IMR-90 (cell line): ENCODE measurements at regions not wholly inside any gene's neighbourhood (a gene's known extent, or its start where the extent isn't known, plus 50 kb on each side); places are given as distances from the start of the nearest gene placed in this dataset.
A peak's percentile ranks its signal among the peaks of the same experiment; 100 is the strongest.

Source experiments
- ATAC-seq: fragments of 200-7000 bp; cut with Tn5 transposase; 2 replicates; pipeline ENCODE4 v1.9.1; 2020; ENCODE audit warnings: low read depth, mild to moderate bottlenecking, moderate library complexity
- BruUV-seq: library from RNA; stranded (reverse); fragments of 400-500 nt; replicated peaks from 2 replicates; lab custom pipeline; 2021; lab: Mats Ljungman, UMichigan
- CTCF ChIA-PET: fragments of 300-600 bp; formaldehyde crosslinking; extraction: SDS; loops from one replicate; lab custom pipeline; 2021; ENCODE audit warnings: antibody characterized with exemption; lab: Yijun Ruan, JAX
- POLR2A ChIA-PET: fragments of 300-600 bp; sonication (Branson Sonifier 250); formaldehyde crosslinking; loops from one replicate; lab custom pipeline; 2022; ENCODE audit warnings: antibody characterized with exemption; ENCODE audit not compliant: unreplicated experiment; lab: Charles Lee
- DNase-seq: peaks from one replicate; pipeline ENCODE4 v3.0.0; 2013
- H2AFZ ChIP-seq: replicated peaks from 2 replicates; pipeline ENCODE3; 2013; ENCODE audit warnings: low read length, mild to moderate bottlenecking; ENCODE audit not compliant: poor library complexity
- H2AK5ac ChIP-seq: 2 replicates; pipeline ENCODE4 v1.6.1; 2013; ENCODE audit warnings: low read depth, low read length, inconsistent platforms
- H2AK9ac ChIP-seq: replicated peaks from 2 replicates; pipeline ENCODE3; 2013; ENCODE audit warnings: mild to moderate bottlenecking, low read depth, low read length, moderate library complexity; ENCODE audit not compliant: poor library complexity
- H2BK120ac ChIP-seq: 2 replicates; pipeline ENCODE4 v1.6.1; 2013; ENCODE audit warnings: low read depth, low read length, inconsistent platforms
- H2BK15ac ChIP-seq: 3 replicates; pipeline ENCODE4 v1.6.1; 2013; ENCODE audit warnings: low read depth, low read length, inconsistent platforms
- H2BK20ac ChIP-seq: 2 replicates; pipeline ENCODE4 v1.6.1; 2013; ENCODE audit warnings: low read depth, mild to moderate bottlenecking, inconsistent platforms, low read length, moderate library complexity
- H2BK5ac ChIP-seq: 2 replicates; pipeline ENCODE4 v1.6.1; 2013; ENCODE audit warnings: mild to moderate bottlenecking, low read depth, low read length, inconsistent platforms; ENCODE audit not compliant: poor library complexity, severe bottlenecking
- H3K14ac ChIP-seq: replicated peaks from 2 replicates; pipeline ENCODE4 v1.6.1; 2013; ENCODE audit warnings: low read depth, low read length, inconsistent platforms
- H3K18ac ChIP-seq: 2 replicates; pipeline ENCODE4 v1.6.1; 2013; ENCODE audit warnings: low read depth, low read length, control low read depth
- H3K23ac ChIP-seq: 2 replicates; pipeline ENCODE4 v1.6.1; 2013; ENCODE audit warnings: low read depth, low read length, inconsistent platforms
- H3K27ac ChIP-seq: 2 replicates; pipeline ENCODE4 v1.5.1; 2013; ENCODE audit warnings: mild to moderate bottlenecking, control low read depth, low read length; ENCODE audit not compliant: insufficient read depth
- H3K27me3 ChIP-seq: 2 replicates; pipeline ENCODE4 v1.6.1; 2013; ENCODE audit warnings: low read length; ENCODE audit not compliant: control insufficient read depth, insufficient read depth
- H3K36me3 ChIP-seq: 2 replicates; pipeline ENCODE4 v1.6.1; 2013; ENCODE audit warnings: low read length, mixed read lengths; ENCODE audit not compliant: control insufficient read depth, insufficient read depth
- H3K4ac ChIP-seq: 2 replicates; pipeline ENCODE4 v1.6.1; 2013; ENCODE audit warnings: low read depth, low read length, inconsistent platforms
- H3K4me1 ChIP-seq: 2 replicates; pipeline ENCODE4 v1.6.1; 2013; ENCODE audit warnings: low read length, mixed read lengths; ENCODE audit not compliant: control insufficient read depth, insufficient read depth
- H3K4me2 ChIP-seq: 2 replicates; pipeline ENCODE4 v1.6.1; 2013; ENCODE audit warnings: low read depth, mild to moderate bottlenecking, control low read depth, low read length, moderate library complexity
- H3K4me3 ChIP-seq: 2 replicates; pipeline ENCODE4 v1.5.1; 2013; ENCODE audit warnings: low read depth, mild to moderate bottlenecking, control low read depth, low read length, moderate library complexity; ENCODE audit not compliant: insufficient read depth
- H3K56ac ChIP-seq: 2 replicates; pipeline ENCODE4 v1.6.1; 2013; ENCODE audit warnings: low read length, inconsistent platforms; ENCODE audit not compliant: insufficient read depth; ENCODE audit errors: extremely low read depth
- H3K79me1 ChIP-seq, 2 experiments: 2 replicates each; pipeline ENCODE4 v1.6.1; 2013; ENCODE audit warnings: low read length in 2 of 2, inconsistent platforms in 1 of 2, low read depth in 1 of 2
- H3K9ac ChIP-seq: 2 replicates; pipeline ENCODE4 v1.6.1; 2013; ENCODE audit warnings: low read depth, low read length, control low read depth
- H3K9me1 ChIP-seq: 2 replicates; pipeline ENCODE4 v1.6.1; 2013; ENCODE audit warnings: low read length, inconsistent platforms; ENCODE audit not compliant: insufficient read depth
- H3K9me3 ChIP-seq: 2 replicates; pipeline ENCODE4 v1.6.1; 2013; ENCODE audit warnings: low read length; ENCODE audit not compliant: control insufficient read depth, insufficient read depth
- H4K20me1 ChIP-seq: 2 replicates; pipeline ENCODE4 v1.6.1; 2013; ENCODE audit warnings: low read length, inconsistent platforms; ENCODE audit not compliant: insufficient read depth
- H4K5ac ChIP-seq: 2 replicates; pipeline ENCODE4 v1.6.1; 2013; ENCODE audit warnings: mild to moderate bottlenecking, low read depth, low read length, control low read depth
- H4K8ac ChIP-seq, 2 experiments: 2 replicates each; pipeline ENCODE4 v1.6.1; 2013; ENCODE audit warnings: low read depth in 2 of 2, low read length in 2 of 2, control low read depth in 1 of 2, inconsistent platforms in 1 of 2
- H4K91ac ChIP-seq: 2 replicates; pipeline ENCODE4 v1.6.1; 2013; ENCODE audit warnings: low read depth, low read length, inconsistent platforms; ENCODE audit not compliant: insufficient read depth
- CEBPB ChIP-seq: IDR thresholded peaks from 2 replicates; pipeline ENCODE4 v1.6.1; 2012; ENCODE audit warnings: low read depth, low read length, improper control_type of control experiment
- FOS ChIP-seq: fragments of 150-350 bp; IDR thresholded peaks from 2 replicates; pipeline ENCODE4 v1.6.1; 2016; ENCODE audit warnings: low read depth, low read length
- POLR2A ChIP-seq: IDR thresholded peaks from 2 replicates; pipeline ENCODE4 v1.6.1; 2012; ENCODE audit warnings: mild to moderate bottlenecking, low read depth, low read length
- WGBS, 2 experiments: methylation state at CpG; one replicate each; pipeline versions ENCODE4 v1.1.5 to v1.1.7; 2013; ENCODE audit warnings: missing lambda C conversion rate in 2 of 2; ENCODE audit not compliant: insufficient read length in 1 of 2; ENCODE audit errors: extremely low coverage in 2 of 2; 5-methylcytosine and 5-hydroxymethylcytosine counted together
- dilution Hi-C: fragments of 300-500 bp; cut with HindIII; formaldehyde crosslinking; loops from one replicate; pipeline ENCODE4 v1.14.3; 2018; ENCODE audit warnings: low sequenced_read_pairs; ENCODE audit not compliant: unreplicated experiment
- in situ Hi-C: fragments of 300-500 bp; cut with MboI; formaldehyde crosslinking; loops from 3 replicates; pipeline ENCODE4 v1.14.3; 2019; ENCODE audit warnings: low sequenced_read_pairs, inconsistent platforms, mixed read lengths
- intact Hi-C: fragments of 100-400 bp; cut with micrococcal nuclease; formaldehyde crosslinking; loops from 2 replicates; pipeline ENCODE4 v1.10.0; 2022

- Histone ChIP-seq H2AK9ac (no peak overlapping the region), H3K4me1 (peaks cover 5% of the 10 kb centered on the region; the same call in 1 of the 2 replicates), H4K20me1 (no peaks in the 10 kb centered on the region), H2AFZ (no peak overlapping the region), H4K91ac (no peak overlapping the region), H2BK5ac (peak overlapping the region; percentile 14), H3K27ac (peak overlapping the region; percentile 62; the same call in 1 of the 2 replicates), H3K4me3 (no peak overlapping the region), H2BK15ac (no peak overlapping the region), H3K9ac (no peak overlapping the region), H2BK20ac (peak overlapping the region; percentile 51; the same call in 1 of the 2 replicates), H3K56ac (no peak overlapping the region), H2AK5ac (no peak overlapping the region), H4K5ac (no peak overlapping the region), H3K4me2 (peak overlapping the region; percentile 8; the same call in 1 of the 2 replicates), H3K36me3 (no peaks in the 10 kb centered on the region), H3K27me3 (no peaks in the 10 kb centered on the region), H3K9me3 (no peaks in the 10 kb centered on the region), H3K14ac (no peak overlapping the region), H3K23ac (0 out of 2 replicates have a peak overlapping the region, but pooled peaks have one; percentile 39), H3K4ac (peak overlapping the region; percentile 38; the same call in 1 of the 2 replicates), H2BK120ac (peak overlapping the region; percentile 84; the same call in 1 of the 2 replicates), H3K79me1 (no peaks in the 10 kb centered on the region), H3K9me1 (peaks cover 7% of the 10 kb centered on the region), H4K8ac (0 out of 4 replicates have a peak overlapping the region, but pooled peaks of 1 of the 2 experiments have one; percentile 59), H3K18ac (no peak overlapping the region)
- dilution Hi-C loops = no loop called here
- DNase-seq = peak; percentile 96
- peak; percentile 83 for TF ChIP-seq CEBPB
- TF ChIP-seq FOS = peak; percentile 55; the same call in 1 of the 2 replicates
- no peak for TF ChIP-seq POLR2A
- intact Hi-C loops = no loop called here
- no TSS peak for BruUV-seq
- POLR2A ChIA-PET = no interaction called here
- ATAC-seq = peak; percentile 83
- in situ Hi-C loops = no loop called here
- no CpG with 5 or more reads among the region's 5 CpGs for WGBS, 2 experiments
- CTCF ChIA-PET = no interaction called here
These were observed 350.8 kb upstream of the PTBP2 start for GRCh38 chr1:96370757-96371156.
